ENCODE measurements at regions not wholly inside any gene's neighbourhood (a gene's known extent, or its start where the extent isn't known, plus 50 kb on each side); places are given as distances from the start of the nearest gene placed in this dataset.

- TF ChIP-seq EZH2 (IDR thresholded peaks at IDR 0.05) (no peak), MAX (IDR thresholded peaks at IDR 0.05) (no peak), JUND (IDR thresholded peaks at IDR 0.05) (no peak), POLR2A (IDR thresholded peaks at IDR 0.05; ENCODE audit: borderline replicate concordance, extremely low read depth, insufficient read depth, insufficient read length) (no peak), POLR2AphosphoS5 (IDR thresholded peaks at IDR 0.05; ENCODE audit: low read depth, low read length) (no peak), REST (IDR thresholded peaks at IDR 0.05; ENCODE audit: low read depth) (no peak), CTCF (IDR thresholded peaks at IDR 0.05 in 2 of 3, conservative IDR thresholded peaks at IDR 0.05 in 1 of 3; ENCODE audit: borderline replicate concordance in 1 of 3, insufficient read depth in 1 of 3, low read depth in 2 of 3, low read length in 2 of 3) (no peak), TCF7L2 (IDR thresholded peaks at IDR 0.05; ENCODE audit: borderline replicate concordance, extremely low read depth, insufficient read depth, insufficient read length) (no peak), CEBPB (IDR thresholded peaks at IDR 0.05; ENCODE audit: low read depth) (no peak), ZFX (IDR thresholded peaks at IDR 0.05) (no peak), SP1 (IDR thresholded peaks at IDR 0.05; ENCODE audit: low read depth) (no peak), YY1 (IDR thresholded peaks at IDR 0.05; ENCODE audit: extremely low read depth, insufficient replicate concordance, low read depth, low read length) (no peak), FOSL1 (IDR thresholded peaks at IDR 0.05; ENCODE audit: low read depth) (no peak)
These were observed 105.5 kb upstream of the SPOCK3 start for GRCh38 chr4:167339781-167340180.

All from HCT116 (cell line).